GM21723 (cell line): ENCODE measurements at regions not wholly inside any gene's neighbourhood (a gene's known extent, or its start where the extent isn't known, plus 50 kb on each side); places are given as distances from the start of the nearest gene placed in this dataset.
"Not testable (repeated sequence)": the region's sequence is repeated elsewhere in the genome, so short reads cannot be mapped to it uniquely, and the experiment has no call there.

Source experiments
- ATAC-seq: cut with Tn5 transposase; IDR thresholded peaks from one replicate; pipeline ENCODE4 v1.9.1; 2021; ENCODE audit warnings: mild to moderate bottlenecking, moderate library complexity; ENCODE audit not compliant: unreplicated experiment

GRCh38 chr15:26280281-26280680 is 417.2 kb upstream of the ATP10A start:
- no peak for ATAC-seq

DNA sequence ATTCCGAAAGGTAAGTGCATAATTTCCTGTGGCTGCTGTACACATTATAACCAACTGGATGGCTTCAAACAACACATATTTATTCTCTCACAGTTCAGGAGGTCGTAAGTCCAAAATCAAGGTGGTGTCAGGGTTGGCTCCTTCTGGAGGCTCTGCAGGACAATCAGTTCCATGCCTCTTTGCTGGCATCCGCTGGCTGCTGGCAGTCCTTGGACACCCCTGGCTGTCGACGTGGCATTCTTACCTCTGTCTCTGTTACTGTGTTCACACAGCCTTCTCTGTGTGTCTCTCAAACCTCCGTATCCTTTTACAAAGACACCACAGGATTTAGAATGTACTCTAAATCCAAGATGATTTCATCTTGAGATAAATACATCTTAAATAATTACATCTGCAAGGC is 398.8 kb upstream of the ATP10A start:
- no peak for ATAC-seq

- no peak for ATAC-seq
Measured at GRCh38 chr15:26261413-26261812, 398.3 kb upstream of the ATP10A start.

- no peak for ATAC-seq
Measured at GRCh38 chr15:26260517-26261133, 397.5 kb upstream of the ATP10A start.

DNA sequence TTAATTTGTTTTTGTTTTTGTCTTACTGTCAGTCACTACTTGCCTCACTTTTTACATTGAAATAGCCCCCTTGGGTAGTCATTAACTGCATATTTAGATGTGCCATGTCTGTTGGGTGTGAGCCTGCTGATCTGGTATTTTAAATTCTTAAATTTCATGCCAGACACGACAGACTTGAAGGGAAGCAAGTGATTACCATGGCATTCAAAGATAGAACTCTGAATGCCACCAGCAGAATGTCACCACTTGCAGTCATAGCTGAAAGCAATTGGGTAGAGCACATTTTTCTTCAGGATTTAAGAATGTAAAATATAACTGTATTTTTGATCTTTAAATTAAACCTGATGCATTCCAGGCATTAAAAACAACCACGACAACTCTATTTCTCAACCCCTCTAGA is 396.5 kb upstream of the ATP10A start:
- no peak for ATAC-seq

- not testable (repeated sequence) for ATAC-seq
Measured at GRCh38 chr15:26244782-26245181, 381.7 kb upstream of the ATP10A start.

DNA sequence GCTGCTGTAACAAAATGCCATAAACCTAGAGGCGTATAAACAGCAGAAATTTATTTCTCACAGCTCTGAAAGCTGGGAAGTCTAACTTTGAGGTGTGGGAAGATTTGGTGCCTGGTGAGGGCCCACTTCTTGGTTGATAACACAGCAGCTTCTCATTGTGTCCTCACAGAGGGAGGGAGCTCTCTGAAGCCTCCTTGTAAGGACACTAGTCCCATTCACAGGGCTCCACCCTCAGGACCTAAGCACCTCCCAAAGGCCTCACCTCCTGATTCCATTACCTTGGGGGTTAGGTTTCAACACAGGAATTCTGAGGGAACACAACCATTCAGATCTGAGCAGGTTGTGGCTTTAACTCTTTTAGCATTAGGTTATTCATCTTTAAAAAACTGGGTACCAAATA is 380.3 kb upstream of the ATP10A start:
- ATAC-seq, result no peak

GRCh38 chr15:26242565-26243071 is 379.5 kb upstream of the ATP10A start:
- no peak for ATAC-seq

- no peak for ATAC-seq
Measured at GRCh38 chr15:26235864-26236263, 372.7 kb upstream of the ATP10A start.

GRCh38 chr15:26234976-26235767 is 372.0 kb upstream of the ATP10A start:
- ATAC-seq, result no peak

DNA sequence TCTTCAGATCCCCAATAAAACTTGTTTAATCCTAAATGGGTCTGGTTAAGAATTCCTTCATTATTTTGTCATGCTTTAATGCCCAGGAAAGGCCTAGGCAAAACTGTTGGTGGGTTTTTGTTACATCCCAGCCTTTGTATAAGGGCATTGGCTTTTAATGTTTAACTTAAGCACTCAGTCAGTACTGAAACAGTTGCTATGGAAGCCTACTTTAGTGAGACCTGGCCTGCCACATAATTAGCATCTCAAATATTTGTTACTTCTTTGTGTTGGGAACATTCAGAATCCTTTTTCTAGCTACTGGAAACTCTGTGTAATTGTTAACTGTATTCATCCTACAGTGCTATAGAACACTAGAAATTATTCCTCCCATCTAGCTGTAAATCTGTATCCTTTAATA is 369.6 kb upstream of the ATP10A start:
- ATAC-seq, result no peak

- ATAC-seq, result no peak
Measured at GRCh38 chr15:26231096-26231495, 368.0 kb upstream of the ATP10A start.

- ATAC-seq, result no peak
Measured at GRCh38 chr15:26224266-26224665, 361.1 kb upstream of the ATP10A start.

- ATAC-seq, result no peak
Measured at GRCh38 chr15:26223720-26224119, 360.6 kb upstream of the ATP10A start.

GRCh38 chr15:26222781-26223180 is 359.7 kb upstream of the ATP10A start:
- ATAC-seq, result no peak

GRCh38 chr15:26217043-26217442 is 353.9 kb upstream of the ATP10A start:
- ATAC-seq, result not testable (repeated sequence)

- ATAC-seq, result no peak
Measured at GRCh38 chr15:26214290-26214689, 351.2 kb upstream of the ATP10A start.

- no peak for ATAC-seq
Measured at GRCh38 chr15:26213427-26213826, 350.3 kb upstream of the ATP10A start.

GRCh38 chr15:26212109-26212508 is 349.0 kb upstream of the ATP10A start:
- ATAC-seq, result no peak

DNA sequence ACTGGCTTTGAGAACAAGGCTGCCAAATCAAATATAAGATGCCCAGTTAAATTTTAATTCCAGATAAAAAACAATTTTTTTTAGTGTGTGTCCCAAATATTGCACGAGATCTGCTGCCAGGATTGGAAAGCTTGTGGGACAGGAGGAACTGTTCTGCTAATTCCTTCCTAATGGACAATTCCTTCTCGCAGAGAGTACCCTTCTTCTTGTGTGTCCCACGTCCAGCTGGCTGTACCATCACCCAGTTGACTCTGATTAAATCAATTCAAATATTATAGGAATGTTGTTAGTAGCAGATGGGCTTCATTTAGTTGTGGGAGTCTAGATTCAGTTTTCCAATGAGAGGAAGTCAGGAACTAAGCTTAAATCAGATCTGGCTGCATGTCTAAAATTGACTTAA is 347.9 kb upstream of the ATP10A start:
- no peak for ATAC-seq

- no peak for ATAC-seq
Measured at GRCh38 chr15:26201177-26201858, 338.2 kb upstream of the ATP10A start.

DNA sequence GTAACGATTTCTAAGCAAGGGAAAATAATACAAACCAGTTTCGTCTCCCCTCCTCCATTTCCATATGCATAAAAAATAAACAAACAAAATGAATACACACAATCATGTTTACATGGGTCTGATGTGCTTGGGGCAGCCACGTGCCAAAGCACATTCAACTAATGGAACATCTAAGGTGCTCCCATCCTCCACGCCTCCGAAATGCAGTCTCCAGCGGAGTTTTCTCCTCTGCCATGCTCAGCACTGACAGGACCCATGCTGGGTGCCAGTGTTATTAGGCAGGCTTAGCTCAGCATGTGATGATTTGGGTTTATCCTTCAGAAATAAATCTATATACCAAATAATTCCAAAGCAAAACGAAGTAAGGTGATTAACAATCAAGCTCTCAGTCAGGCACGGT is 337.3 kb upstream of the ATP10A start:
- no peak for ATAC-seq
